ENCODE measurements at regions not wholly inside any gene's neighbourhood (a gene's known extent, or its start where the extent isn't known, plus 50 kb on each side); places are given as distances from the start of the nearest gene placed in this dataset.

GRCh38 chr5:116730706-116731105 lies 156.1 kb upstream of the SEMA6A start:
- TF ChIP-seq CTCF (conservative IDR thresholded peaks at IDR 0.05; ENCODE audit: low read depth in 2 of 2), result no peak
- no peak for TF ChIP-seq REST (IDR thresholded peaks at IDR 0.05; ENCODE audit: unreplicated experiment)
- no peak for TF ChIP-seq EZH2 (IDR thresholded peaks at IDR 0.05; ENCODE audit: low read depth, unreplicated experiment)
- no peak for TF ChIP-seq EZH2phosphoT487 (IDR thresholded peaks at IDR 0.05; ENCODE audit: unreplicated experiment)
- TF ChIP-seq POLR2AphosphoS5 (IDR thresholded peaks at IDR 0.05; ENCODE audit: low read depth), result no peak
- no peak for TF ChIP-seq CREB1 (CRISPR knock-in tag; IDR thresholded peaks at IDR 0.05; ENCODE audit: low read depth)
- no peak for TF ChIP-seq JUNB (IDR thresholded peaks at IDR 0.05; ENCODE audit: unreplicated experiment)

Measured in GM23338 (cell line).